WERI-Rb-1 (cell line): ENCODE measurements at regions not wholly inside any gene's neighbourhood (a gene's known extent, or its start where the extent isn't known, plus 50 kb on each side); places are given as distances from the start of the nearest gene placed in this dataset.

ENCODE experiments used
- DNase-seq: peaks from one replicate; pipeline ENCODE4 v3.0.0-alpha.2; 2020
- H3K27ac ChIP-seq: fragments of 250-450 bp; sonication (Bioruptor Pico); 2 replicates; pipeline ENCODE4 v1.5.1; 2020; ENCODE audit warnings: mild to moderate bottlenecking, moderate library complexity
- H3K27me3 ChIP-seq: fragments of 250-450 bp; sonication (Bioruptor Pico); 2 replicates; pipeline ENCODE4 v1.5.1; 2021; ENCODE audit warnings: mild to moderate bottlenecking, low read depth, moderate library complexity; ENCODE audit not compliant: insufficient read depth, severe bottlenecking
- H3K36me3 ChIP-seq: fragments of 250-450 bp; sonication (Bioruptor Pico); 2 replicates; pipeline ENCODE4 v1.5.1; 2020; ENCODE audit warnings: mild to moderate bottlenecking, moderate library complexity
- H3K4me3 ChIP-seq: 2 replicates; pipeline ENCODE4 v1.5.1; 2011; ENCODE audit warnings: low read depth, mild to moderate bottlenecking, control low read depth, low read length
- H3K9me3 ChIP-seq: fragments of 250-450 bp; sonication (Bioruptor Pico); 2 replicates; pipeline ENCODE4 v1.5.1; 2021; ENCODE audit warnings: mild to moderate bottlenecking, moderate library complexity; ENCODE audit not compliant: severe bottlenecking
- TF ChIP-seq, protein P1 (sequence below): IDR thresholded peaks from 2 replicates; pipeline ENCODE4 v1.5.1; 2011; ENCODE audit warnings: low read depth, mild to moderate bottlenecking, control low read depth, inconsistent platforms, low read length

DNA sequence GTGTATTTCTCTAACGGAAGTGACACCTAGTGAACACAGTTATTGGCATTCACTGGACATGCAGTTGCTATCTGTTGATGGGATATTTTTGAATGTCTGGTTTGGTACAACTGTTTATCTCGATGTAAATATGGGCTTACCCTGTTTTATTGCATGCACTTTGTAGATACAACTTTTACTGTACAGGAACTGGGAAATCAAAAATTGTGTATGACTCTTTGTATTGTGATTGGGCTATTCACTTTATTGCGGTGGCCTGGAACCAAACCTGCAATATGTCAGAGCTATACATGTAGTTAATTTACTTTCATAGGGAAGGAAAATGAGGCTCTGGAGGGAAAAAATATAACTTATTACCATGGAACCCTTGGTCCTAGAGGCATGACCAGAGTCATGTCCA, 380.7 kb upstream of the KIRREL3 start:
- TF ChIP-seq, protein P1, sequence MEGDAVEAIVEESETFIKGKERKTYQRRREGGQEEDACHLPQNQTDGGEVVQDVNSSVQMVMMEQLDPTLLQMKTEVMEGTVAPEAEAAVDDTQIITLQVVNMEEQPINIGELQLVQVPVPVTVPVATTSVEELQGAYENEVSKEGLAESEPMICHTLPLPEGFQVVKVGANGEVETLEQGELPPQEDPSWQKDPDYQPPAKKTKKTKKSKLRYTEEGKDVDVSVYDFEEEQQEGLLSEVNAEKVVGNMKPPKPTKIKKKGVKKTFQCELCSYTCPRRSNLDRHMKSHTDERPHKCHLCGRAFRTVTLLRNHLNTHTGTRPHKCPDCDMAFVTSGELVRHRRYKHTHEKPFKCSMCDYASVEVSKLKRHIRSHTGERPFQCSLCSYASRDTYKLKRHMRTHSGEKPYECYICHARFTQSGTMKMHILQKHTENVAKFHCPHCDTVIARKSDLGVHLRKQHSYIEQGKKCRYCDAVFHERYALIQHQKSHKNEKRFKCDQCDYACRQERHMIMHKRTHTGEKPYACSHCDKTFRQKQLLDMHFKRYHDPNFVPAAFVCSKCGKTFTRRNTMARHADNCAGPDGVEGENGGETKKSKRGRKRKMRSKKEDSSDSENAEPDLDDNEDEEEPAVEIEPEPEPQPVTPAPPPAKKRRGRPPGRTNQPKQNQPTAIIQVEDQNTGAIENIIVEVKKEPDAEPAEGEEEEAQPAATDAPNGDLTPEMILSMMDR: no peak
- Histone ChIP-seq H3K4me3 (no peak overlapping the region), H3K36me3 (no peaks in the 10 kb centered on the region), H3K27ac (no peak overlapping the region), H3K27me3 (no peaks in the 10 kb centered on the region), H3K9me3 (no peaks in the 10 kb centered on the region)
- DNase-seq: no peak

DNA sequence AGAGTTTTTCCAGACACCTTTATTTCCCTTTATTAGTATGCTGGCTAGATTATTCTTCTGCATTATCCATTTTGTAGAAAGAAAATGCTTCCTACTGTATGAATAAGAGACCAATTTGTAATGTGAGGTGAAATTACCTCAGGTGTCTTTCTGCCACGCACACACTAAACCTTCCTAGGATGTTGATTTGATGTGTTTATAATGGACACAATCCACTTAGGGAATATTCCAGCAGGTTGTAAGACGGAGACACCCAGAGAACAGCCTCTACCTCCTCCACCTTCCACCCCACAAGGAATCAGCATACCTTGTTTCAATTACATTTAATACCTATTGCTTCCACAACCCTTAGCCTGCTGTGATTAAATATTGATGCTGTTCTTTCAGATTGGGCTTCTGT, 379.1 kb upstream of the KIRREL3 start:
- H3K9me3 ChIP-seq: no peaks in the 10 kb centered on the region
- no peaks in the 10 kb centered on the region for H3K36me3 ChIP-seq
- no peaks in the 10 kb centered on the region for H3K27me3 ChIP-seq
- no peak for DNase-seq
- TF ChIP-seq, protein P1: no peak
- no peak overlapping the region for H3K27ac ChIP-seq
- H3K4me3 ChIP-seq: no peak overlapping the region

DNA sequence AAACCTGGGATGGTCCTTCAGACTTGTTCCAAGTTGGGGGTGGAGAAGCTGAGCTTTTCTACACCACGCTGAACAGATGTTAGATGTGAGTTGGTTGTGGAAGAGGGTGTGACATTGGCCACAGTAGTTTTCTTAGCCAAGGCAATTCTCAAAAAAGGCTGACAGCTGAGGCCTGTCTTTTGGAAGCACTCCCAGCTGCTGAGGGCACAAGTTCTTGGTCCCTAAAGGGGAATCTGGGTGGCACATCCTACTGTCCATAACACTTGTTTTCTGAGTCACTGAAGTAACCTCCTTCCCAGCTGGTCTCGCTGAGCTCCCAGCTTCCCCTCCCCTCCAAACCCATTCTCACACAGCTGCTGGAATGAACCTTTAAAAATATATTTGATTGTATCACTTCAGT, 375.7 kb upstream of the KIRREL3 start:
- H3K36me3 ChIP-seq: no peaks in the 10 kb centered on the region
- no peak for DNase-seq
- H3K27me3 ChIP-seq: no peaks in the 10 kb centered on the region
- H3K27ac ChIP-seq: no peak overlapping the region
- TF ChIP-seq, protein P1: no peak
- no peaks in the 10 kb centered on the region for H3K9me3 ChIP-seq
- H3K4me3 ChIP-seq: no peak overlapping the region

DNA sequence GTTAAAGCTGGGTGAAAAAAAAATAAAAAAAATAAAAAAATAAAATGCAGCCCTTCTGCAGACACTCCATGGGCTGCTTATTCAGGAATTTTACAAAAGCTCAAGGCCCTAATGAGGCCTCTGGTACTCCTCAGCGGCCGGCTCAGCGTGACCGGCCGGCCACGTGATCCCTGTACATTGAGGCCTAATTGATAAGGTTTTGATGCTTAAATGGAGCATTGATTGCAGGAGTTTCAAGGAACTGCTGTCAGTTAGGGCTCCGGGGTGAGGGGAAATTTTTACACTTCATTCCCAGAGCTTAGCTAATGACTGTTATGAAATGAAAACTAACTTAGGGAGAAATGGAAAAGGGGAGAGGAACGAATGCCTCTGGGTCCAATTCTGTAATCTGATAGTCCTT, 368.8 kb upstream of the KIRREL3 start:
- DNase-seq: no peak
- no peak overlapping the region for H3K4me3 ChIP-seq
- TF ChIP-seq, protein P1: no peak
- no peaks in the 10 kb centered on the region for H3K36me3 ChIP-seq
- no peaks in the 10 kb centered on the region for H3K9me3 ChIP-seq
- H3K27ac ChIP-seq: no peak overlapping the region
- no peaks in the 10 kb centered on the region for H3K27me3 ChIP-seq

DNA sequence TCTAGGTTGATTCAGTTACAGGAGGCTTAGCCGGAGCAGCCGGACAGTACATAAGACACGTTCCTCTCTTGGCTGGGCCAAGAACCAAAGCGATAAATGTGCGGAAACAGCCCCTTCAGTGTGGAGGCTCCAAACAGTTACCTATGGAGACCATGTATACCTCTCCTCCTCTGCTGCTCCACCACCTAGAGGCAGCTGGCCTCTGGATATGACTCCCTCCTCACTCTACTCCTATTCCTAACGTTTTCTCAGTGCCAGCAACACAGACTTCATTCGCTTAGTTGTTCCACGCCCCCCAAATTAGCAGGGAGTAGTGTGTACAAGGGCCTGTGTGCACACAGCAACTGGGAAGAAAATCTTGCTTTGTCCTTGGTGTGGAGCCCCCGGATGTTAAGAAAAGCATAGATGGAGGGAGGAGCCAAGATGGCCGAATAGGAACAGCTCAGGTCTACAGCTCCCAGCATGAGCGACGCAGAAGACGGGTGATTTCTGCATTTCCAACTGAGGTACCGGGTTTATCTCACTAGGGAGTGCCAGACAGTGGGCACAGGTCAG, 362.3 kb upstream of the KIRREL3 start:
- H3K36me3 ChIP-seq: no peaks in the 10 kb centered on the region
- H3K9me3 ChIP-seq: no peaks in the 10 kb centered on the region
- no peak overlapping the region for H3K4me3 ChIP-seq
- TF ChIP-seq, protein P1: no peak
- DNase-seq: no peak
- no peaks in the 10 kb centered on the region for H3K27me3 ChIP-seq
- H3K27ac ChIP-seq: no peak overlapping the region

DNA sequence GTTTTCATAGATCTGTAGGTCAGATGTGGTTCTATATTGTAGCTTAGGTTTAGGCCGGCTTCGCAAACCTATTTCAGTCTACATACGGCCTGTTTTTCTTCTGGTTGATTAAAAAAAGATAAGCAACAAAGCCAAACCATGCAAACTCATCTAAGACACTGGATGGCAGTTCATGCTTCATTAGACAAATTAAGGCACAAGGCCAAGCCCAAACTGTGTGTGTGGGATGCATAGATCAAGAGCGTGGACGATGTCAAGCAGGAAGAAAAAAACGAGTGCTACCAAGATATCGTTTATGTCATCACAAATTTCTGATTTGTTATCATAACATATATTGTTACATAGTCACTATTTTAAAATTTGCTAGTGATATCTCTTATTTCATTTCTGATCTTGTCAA, 357.6 kb upstream of the KIRREL3 start:
- TF ChIP-seq, protein P1: no peak
- Histone ChIP-seq H3K4me3 (no peak overlapping the region), H3K36me3 (no peaks in the 10 kb centered on the region), H3K9me3 (no peaks in the 10 kb centered on the region), H3K27ac (no peak overlapping the region), H3K27me3 (no peaks in the 10 kb centered on the region)
- DNase-seq: no peak
